ACC112 (cell line): ENCODE measurements at regions not wholly inside any gene's neighbourhood (a gene's known extent, or its start where the extent isn't known, plus 50 kb on each side); places are given as distances from the start of the nearest gene placed in this dataset.
"Not testable (repeated sequence)": the region's sequence is repeated elsewhere in the genome, so short reads cannot be mapped to it uniquely, and the experiment has no call there.

Experiments used
- H2AFZ ChIP-seq: fragments of 200-600 bp; sonication (generic); one replicate; pipeline ENCODE4 v1.6.0; 2017; ENCODE audit warnings: antibody characterized with exemption, low read length; ENCODE audit not compliant: unreplicated experiment
- H3K27ac ChIP-seq: fragments of 200-600 bp; sonication (generic); 2 replicates; pipeline ENCODE4 v1.5.1; 2014; ENCODE audit warnings: low read depth, mild to moderate bottlenecking, antibody characterized with exemption, low read length, moderate library complexity
- H3K27me3 ChIP-seq: fragments of 200-600 bp; sonication (generic); 2 replicates; pipeline ENCODE4 v1.6.1; 2014; ENCODE audit warnings: mild to moderate bottlenecking, antibody characterized with exemption, low read length, moderate library complexity, mixed read lengths; ENCODE audit not compliant: insufficient read depth
- H3K36me3 ChIP-seq: fragments of 200-600 bp; sonication (generic); 2 replicates; pipeline ENCODE4 v1.6.1; 2016; ENCODE audit warnings: mild to moderate bottlenecking, antibody characterized with exemption, low read length, moderate library complexity, mixed read lengths; ENCODE audit not compliant: insufficient read depth
- H3K4me1 ChIP-seq: fragments of 200-600 bp; sonication (generic); one replicate; pipeline ENCODE4 v1.6.1; 2016; ENCODE audit warnings: low read length, mixed read lengths; ENCODE audit not compliant: insufficient read depth, unreplicated experiment, control insufficient read depth
- H3K4me3 ChIP-seq: fragments of 200-600 bp; sonication (generic); 2 replicates; pipeline ENCODE4 v1.5.1; 2014; ENCODE audit warnings: mild to moderate bottlenecking, low read depth, low read length
- H3K79me2 ChIP-seq: fragments of 200-600 bp; sonication (generic); one replicate; pipeline ENCODE4 v1.6.0; 2016; ENCODE audit warnings: low read length; ENCODE audit not compliant: control insufficient read depth, unreplicated experiment, insufficient read depth

DNA sequence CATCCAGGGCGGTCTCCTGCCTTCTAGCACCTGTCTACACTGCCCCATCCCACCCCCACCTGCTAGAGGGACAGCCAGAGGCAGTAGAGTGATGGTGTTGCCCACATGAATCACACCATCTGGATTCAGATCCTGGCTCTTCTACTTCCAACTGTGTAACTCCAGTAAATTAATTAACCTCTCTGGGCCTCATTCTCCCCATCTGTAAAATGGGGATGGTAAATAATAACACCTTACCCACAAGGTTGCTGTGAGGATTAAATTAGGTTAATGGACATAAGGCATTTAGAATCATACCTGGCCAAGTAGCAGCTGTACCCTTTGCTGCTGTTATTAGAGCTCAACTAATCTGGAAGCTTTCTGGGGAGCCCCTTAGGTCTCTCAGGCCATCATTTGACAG is 149.6 kb upstream of the BCOR start:
- no peaks in the 10 kb centered on the region for H3K4me1 ChIP-seq
- no peak overlapping the region for H2AFZ ChIP-seq
- no peak overlapping the region for H3K27ac ChIP-seq
- H3K4me3 ChIP-seq = no peak overlapping the region
- no peaks in the 10 kb centered on the region for H3K79me2 ChIP-seq
- H3K36me3 ChIP-seq = no peaks in the 10 kb centered on the region
- no peaks in the 10 kb centered on the region for H3K27me3 ChIP-seq

DNA sequence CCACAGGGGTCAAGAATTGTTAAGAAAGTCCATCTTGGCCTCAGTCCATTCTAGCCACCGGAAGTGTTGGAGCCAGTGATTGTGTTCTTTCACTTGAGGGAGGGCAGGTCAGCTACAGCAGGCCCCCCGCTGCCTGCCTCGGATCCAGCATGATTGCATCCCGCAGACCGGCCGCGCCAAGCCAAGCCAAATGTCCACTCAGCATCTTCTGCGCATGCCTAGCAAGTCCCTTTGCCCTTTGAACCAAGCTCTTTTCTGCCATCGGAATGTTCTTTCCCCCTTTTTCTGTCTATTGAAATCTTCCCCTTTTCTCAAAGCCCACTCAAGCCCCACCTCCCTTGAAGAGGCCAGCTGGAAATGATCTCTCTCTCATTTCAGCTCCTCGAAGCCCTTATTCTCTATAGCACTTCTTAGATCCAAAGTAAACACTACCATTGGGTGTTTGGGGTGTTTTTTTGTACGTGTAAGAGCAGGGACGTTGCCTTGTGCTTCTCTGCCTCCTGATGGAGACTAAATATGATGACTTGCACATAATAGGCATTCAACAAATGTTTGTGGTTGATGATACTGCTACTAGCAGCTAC is 147.8 kb upstream of the BCOR start:
- Histone ChIP-seq H2AFZ (peak overlapping the region; percentile 4), H3K27me3 (no peaks in the 10 kb centered on the region), H3K36me3 (no peaks in the 10 kb centered on the region), H3K4me3 (peak overlapping the region; percentile 36; the same call in 1 of the 2 replicates), H3K4me1 (no peaks in the 10 kb centered on the region), H3K27ac (no peak overlapping the region), H3K79me2 (no peaks in the 10 kb centered on the region)

DNA sequence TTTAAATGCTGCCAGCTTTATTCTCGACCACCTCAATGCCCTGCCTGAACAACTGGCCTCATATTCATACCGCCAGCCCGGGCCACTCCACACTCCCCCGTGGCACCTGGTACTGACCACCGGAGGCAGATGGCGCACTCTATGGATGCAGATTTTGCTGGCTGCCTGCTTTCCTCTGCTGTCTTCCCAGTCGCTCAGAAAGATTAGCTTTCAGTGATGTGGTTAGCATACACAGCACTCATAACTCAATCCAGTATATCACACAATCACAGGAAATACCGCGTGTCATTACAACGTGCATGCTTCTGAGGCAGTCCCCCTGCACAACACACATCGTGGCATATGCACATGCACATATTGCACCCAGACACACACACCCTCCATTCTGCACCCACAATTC is 147.2 kb upstream of the BCOR start:
- no peaks in the 10 kb centered on the region for H3K36me3 ChIP-seq
- no peak overlapping the region for H2AFZ ChIP-seq
- peak overlapping the region; percentile 36; the same call in 1 of the 2 replicates for H3K4me3 ChIP-seq
- no peak overlapping the region for H3K27ac ChIP-seq
- H3K79me2 ChIP-seq = no peaks in the 10 kb centered on the region
- no peaks in the 10 kb centered on the region for H3K4me1 ChIP-seq
- H3K27me3 ChIP-seq = no peaks in the 10 kb centered on the region

DNA sequence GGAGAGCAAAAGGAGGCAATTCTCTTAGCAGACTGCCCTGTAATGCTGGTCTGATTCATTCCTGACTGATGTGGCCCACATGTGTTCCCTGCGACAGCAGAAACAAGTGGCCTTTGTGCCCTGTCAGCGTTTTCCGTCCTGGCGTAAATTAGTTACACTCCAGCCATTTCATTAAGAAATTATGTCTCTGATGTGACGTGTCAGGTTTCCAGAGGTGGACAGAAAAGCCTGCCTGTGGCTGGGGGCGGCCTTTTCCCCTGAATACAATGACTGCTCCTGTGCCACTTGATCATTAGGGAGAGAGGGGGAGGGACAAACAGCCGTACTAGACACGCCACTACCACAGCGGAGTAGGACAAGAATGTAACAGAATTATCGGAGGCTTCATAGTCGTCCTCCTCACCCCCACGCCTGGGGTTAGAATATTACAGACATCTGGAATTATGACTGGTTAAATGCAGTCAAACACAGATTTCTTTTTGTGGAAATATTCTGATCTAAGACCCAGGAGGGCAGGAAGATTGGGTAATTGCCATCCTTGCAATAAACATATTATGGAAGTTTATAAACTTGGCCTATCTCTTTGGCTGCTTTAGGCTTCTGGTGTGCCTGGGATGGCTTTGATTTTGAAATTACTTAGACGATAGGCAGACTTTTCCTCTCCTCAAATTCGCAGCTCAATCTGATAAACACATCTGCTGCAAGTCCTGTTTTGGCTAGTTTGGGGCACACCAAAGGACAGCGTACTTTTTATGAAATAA is 146.2 kb upstream of the BCOR start:
- Histone ChIP-seq H3K36me3 (no peaks in the 10 kb centered on the region), H3K4me3 (no peak overlapping the region), H3K4me1 (no peaks in the 10 kb centered on the region), H2AFZ (no peak overlapping the region), H3K27ac (no peak overlapping the region), H3K27me3 (no peaks in the 10 kb centered on the region), H3K79me2 (no peaks in the 10 kb centered on the region)

DNA sequence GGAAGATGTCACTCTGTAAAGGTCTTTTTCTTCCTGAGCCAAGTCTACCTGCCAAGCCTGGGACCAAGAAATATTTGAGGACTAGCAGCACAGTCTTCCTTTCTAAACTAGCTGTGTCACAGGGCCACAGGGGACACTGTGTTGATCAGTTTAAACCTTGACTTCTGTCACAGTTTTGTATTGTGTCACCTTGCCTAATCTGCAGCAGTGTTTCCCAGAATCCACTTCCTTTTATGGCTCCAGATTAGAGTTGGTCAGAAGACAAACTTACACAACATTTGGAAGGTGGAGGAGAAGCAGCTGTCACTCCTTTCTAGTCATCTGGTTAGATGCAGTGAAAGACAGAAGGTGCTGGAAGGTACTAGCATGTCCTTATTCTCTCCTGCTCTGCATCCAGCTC is 143.1 kb upstream of the BCOR start:
- Histone ChIP-seq H3K36me3 (no peaks in the 10 kb centered on the region), H3K27ac (no peak overlapping the region), H2AFZ (no peak overlapping the region), H3K79me2 (no peaks in the 10 kb centered on the region), H3K4me3 (no peak overlapping the region), H3K27me3 (no peaks in the 10 kb centered on the region), H3K4me1 (no peaks in the 10 kb centered on the region)

DNA sequence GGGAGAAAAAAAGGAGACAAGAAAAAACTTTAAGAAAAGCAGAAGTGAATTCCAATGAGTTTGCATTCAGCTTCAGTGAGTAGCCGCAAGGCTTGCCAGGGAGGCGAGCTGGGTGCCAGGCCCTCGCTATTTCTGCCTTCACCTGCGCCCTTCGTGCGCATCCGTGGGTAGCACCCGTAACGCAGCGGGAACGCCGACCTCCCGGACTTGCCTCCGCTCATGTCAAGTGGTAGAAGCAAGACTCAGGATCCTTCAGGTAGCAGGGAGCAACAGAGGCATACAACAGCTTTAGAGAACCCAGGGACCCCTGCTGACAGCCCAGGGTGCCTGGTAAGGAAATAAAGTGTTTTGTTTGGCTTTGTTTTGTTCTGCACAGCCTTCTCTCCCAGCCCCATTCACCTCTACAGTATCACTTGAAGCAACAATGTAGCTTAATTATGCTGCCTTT is 140.0 kb upstream of the BCOR start:
- Histone ChIP-seq H3K79me2 (no peaks in the 10 kb centered on the region), H3K27ac (no peak overlapping the region), H3K4me1 (no peaks in the 10 kb centered on the region), H3K36me3 (no peaks in the 10 kb centered on the region), H2AFZ (no peak overlapping the region), H3K4me3 (no peak overlapping the region), H3K27me3 (no peaks in the 10 kb centered on the region)

DNA sequence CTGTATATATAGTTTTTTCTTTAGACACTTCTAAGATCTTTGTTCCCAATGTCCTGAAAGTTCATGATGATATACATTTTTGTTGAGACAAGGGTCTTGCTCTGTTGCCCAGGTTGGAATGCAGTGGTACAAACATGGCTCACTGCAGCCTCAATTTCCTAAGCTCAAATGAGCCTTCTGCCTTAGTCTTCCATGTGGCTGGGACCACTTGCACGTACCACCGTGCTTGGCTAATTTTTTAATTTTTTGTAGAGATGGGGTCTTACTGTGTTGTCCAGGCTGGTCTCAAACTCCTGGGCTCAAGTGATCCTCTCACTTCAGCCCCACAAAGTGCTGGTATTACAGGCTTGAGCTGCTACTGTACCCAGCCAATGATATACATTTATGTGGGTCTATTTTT is 132.9 kb upstream of the BCOR start:
- Histone ChIP-seq H3K27ac (no peak overlapping the region), H2AFZ (no peak overlapping the region), H3K79me2 (no peaks in the 10 kb centered on the region), H3K27me3 (no peaks in the 10 kb centered on the region), H3K4me3 (no peak overlapping the region), H3K36me3 (no peaks in the 10 kb centered on the region), H3K4me1 (no peaks in the 10 kb centered on the region)

- Histone ChIP-seq H3K4me1 (no peaks in the 10 kb centered on the region), H3K79me2 (no peaks in the 10 kb centered on the region), H2AFZ (no peak overlapping the region), H3K27ac (no peak overlapping the region), H3K36me3 (no peaks in the 10 kb centered on the region), H3K27me3 (no peaks in the 10 kb centered on the region), H3K4me3 (no peak overlapping the region)
These were observed 129.4 kb upstream of the BCOR start for GRCh38 chrX:40227125-40227524.

GRCh38 chrX:40224658-40225057 is 126.9 kb upstream of the BCOR start:
- Histone ChIP-seq H3K4me3 (no peak overlapping the region), H3K4me1 (no peaks in the 10 kb centered on the region), H2AFZ (no peak overlapping the region), H3K27ac (no peak overlapping the region), H3K27me3 (no peaks in the 10 kb centered on the region), H3K36me3 (no peaks in the 10 kb centered on the region), H3K79me2 (no peaks in the 10 kb centered on the region)

DNA sequence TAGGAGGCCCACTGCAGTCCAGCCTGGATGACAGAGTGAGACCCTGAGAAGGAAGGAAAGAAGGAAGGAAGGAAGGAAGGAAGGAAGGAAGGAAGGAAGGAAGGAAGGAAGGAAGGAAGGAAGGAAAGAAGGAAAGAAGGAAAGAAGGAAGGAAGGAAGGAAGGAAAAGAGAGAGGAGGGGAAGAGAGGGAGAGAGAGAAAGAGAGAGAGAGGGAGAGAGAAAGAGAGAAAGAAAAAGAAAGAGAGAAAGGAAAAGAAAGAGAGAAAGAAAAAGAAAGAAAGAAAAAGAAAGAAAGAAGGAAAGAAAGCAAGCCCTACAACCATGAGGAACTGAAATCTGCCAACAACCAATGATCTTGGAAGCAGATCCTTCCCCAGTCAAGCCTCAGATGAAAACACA is 124.9 kb upstream of the BCOR start:
- not testable (repeated sequence) for H3K79me2 ChIP-seq, H3K4me1 ChIP-seq, H3K4me3 ChIP-seq, H2AFZ ChIP-seq, H3K36me3 ChIP-seq, H3K27me3 ChIP-seq, H3K27ac ChIP-seq

DNA sequence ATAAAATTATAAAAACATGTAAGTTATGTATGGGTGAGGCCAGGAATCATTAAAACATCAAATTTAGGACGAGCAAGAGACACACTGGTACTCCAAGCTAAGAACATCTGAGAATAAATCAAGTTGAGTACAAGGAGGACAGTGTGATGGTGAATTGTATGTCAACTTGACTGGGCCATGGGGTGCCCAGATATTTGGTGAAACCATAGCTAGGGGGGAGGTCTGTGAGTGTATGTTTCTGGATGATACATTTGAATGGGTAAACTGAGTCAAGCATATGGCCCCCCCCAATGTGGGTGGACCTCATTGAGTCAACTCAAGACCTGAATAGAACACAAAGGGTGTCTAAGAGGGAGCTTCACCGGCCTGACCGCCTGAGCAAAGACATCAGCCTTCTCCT is 115.3 kb upstream of the BCOR start:
- Histone ChIP-seq H3K4me1 (no peaks in the 10 kb centered on the region), H3K27ac (no peak overlapping the region), H3K36me3 (no peaks in the 10 kb centered on the region), H2AFZ (no peak overlapping the region), H3K79me2 (no peaks in the 10 kb centered on the region), H3K4me3 (no peak overlapping the region), H3K27me3 (no peaks in the 10 kb centered on the region)
